Uterus (tissue), 2 donors: ENCODE measurements at regions not wholly inside any gene's neighbourhood (a gene's known extent, or its start where the extent isn't known, plus 50 kb on each side); places are given as distances from the start of the nearest gene placed in this dataset.

Experiments
- CTCF ChIP-seq, 4 experiments: fragments of 200-600 bp in 2 of 4; fragments of 450-650 bp in 2 of 4; sonication (generic) in 2 of 4; IDR thresholded peaks; one replicate each; pipeline ENCODE4 v1.5.1; 2016 to 2019; ENCODE audit warnings: antibody characterized with exemption in 4 of 4, mild to moderate bottlenecking in 2 of 4, moderate library complexity in 1 of 4
- POLR2A ChIP-seq, 2 donors: fragments of 450-650 bp; IDR thresholded peaks; one replicate each; pipeline ENCODE4 v1.6.1; 2016; ENCODE audit warnings: antibody characterized with exemption in 2 of 2, mild to moderate bottlenecking in 1 of 2, moderate library complexity in 1 of 2

- no peak for TF ChIP-seq POLR2A (IDR thresholded peaks at IDR 0.05)
- no peak for TF ChIP-seq CTCF (IDR thresholded peaks at IDR 0.05)
These were observed 245.4 kb upstream of the TMEM132C start for GRCh38 chr12:128021561-128021960.
